H1 (cell line): ENCODE measurements at regions not wholly inside any gene's neighbourhood (a gene's known extent, or its start where the extent isn't known, plus 50 kb on each side); places are given as distances from the start of the nearest gene placed in this dataset.

Experiments used
- BRCA1 ChIP-seq: IDR thresholded peaks from 2 replicates; pipeline ENCODE4 v1.6.1; 2012; ENCODE audit warnings: low read depth, low read length, improper control_type of control experiment
- CHD7 ChIP-seq: fragments of 300-600 bp; sonication (generic); IDR thresholded peaks from 2 replicates; pipeline ENCODE4 v1.7.1; 2012; ENCODE audit warnings: low read length, moderate library complexity, mild to moderate bottlenecking, inconsistent platforms; ENCODE audit not compliant: insufficient replicate concordance
- RFX5 ChIP-seq: IDR thresholded peaks from 2 replicates; pipeline ENCODE4 v1.6.1; 2011; ENCODE audit warnings: low read depth, low read length, improper control_type of control experiment, borderline replicate concordance
- TBP ChIP-seq: IDR thresholded peaks from 2 replicates; pipeline ENCODE4 v1.6.1; 2011; ENCODE audit warnings: low read depth, low read length, improper control_type of control experiment
- YY1 ChIP-seq: IDR thresholded peaks from 2 replicates; pipeline ENCODE4 v1.6.1; 2011; ENCODE audit warnings: low read depth, mild to moderate bottlenecking, low read length

- no peak for TF ChIP-seq CHD7
- no peak for TF ChIP-seq TBP
- no peak for TF ChIP-seq BRCA1
- no peak for TF ChIP-seq RFX5
- TF ChIP-seq YY1 = no peak
Observed at GRCh38 chr7:106504207-106504606, 156.8 kb downstream of the CCDC71L start (continued).
